Fibroblast of gingiva (primary cell): ENCODE measurements at regions not wholly inside any gene's neighbourhood (a gene's known extent, or its start where the extent isn't known, plus 50 kb on each side); places are given as distances from the start of the nearest gene placed in this dataset.

Source experiments
- DNase-seq: peaks from one replicate; pipeline ENCODE4 v3.0.0-alpha.2; 2011; ENCODE audit warnings: low read depth

DNA sequence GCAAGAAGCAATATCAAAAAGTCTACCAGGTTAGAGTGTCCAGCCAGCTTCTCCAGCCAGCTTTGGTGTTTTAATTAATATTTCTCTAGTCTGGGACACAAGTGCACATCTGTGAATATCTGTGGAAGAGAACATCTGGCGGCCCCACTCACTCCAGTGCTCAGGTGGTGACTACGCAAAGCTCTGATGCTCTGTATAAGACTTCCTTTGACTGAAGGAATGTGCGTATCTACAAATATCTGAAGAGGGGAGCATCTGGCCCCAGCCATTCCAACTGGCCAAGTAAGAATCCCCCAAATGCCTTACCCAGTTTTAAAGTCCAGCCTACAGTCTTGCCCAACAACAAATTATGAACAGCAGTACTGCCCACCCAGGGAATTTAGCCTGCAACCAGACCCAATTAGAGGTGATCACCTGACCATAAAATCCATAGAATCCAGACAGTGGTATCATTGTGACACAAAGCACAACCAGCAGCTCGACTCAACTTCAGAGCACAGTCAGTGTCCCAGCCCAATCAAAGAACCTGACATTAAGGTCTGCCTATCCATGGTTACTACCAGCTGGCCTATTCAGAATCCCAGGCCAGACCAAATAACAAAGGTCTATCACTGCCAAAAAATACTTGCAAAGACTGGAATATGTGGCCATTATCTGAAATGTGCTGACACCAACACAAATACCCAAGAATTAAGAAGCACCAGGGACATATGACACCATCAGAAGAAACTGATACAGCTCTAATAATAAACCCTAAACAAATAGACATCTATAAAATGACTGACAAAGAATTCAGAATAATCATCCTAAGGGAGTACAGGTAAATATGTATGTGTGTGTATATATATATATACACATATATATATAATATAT, 76.1 kb upstream of the MANEA start:
- no peak for DNase-seq

DNA sequence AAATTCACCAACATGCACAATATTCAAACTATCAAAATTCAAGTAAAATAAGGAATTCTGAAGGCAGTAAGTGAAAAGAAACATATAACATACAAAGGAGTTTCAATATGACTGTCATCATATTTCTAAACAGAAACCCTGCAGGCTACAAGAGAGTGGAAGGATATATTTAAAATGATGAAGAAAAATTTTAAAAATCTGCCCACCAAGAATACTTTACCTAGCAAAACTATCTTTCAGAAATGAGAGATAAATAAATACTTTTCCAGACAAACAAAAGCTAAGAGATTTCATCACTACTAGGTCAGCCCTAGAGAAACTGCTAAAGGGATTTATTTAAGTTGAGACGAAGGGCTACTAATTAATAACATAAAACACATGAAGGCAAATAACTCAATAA, 73.8 kb upstream of the MANEA start:
- DNase-seq, result no peak

DNA sequence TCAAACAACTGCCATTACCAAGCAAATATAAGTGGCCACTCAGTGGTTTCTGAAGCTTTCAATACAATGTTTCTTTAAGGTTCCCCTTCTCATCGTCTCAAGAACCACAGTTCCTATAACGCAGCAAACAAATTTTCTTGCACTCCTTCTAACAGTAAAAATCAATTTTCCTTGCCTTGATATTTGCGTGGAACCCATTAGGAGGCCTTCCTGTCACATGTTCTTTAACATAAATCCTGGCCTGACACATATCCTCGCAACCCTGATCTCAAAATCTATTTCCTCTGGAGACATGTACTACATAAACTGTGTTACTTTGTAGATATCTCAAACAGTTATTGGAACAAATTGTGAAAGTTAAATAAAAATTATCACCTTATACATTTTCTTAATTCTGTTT, 65.9 kb upstream of the MANEA start:
- DNase-seq, result no peak

DNA sequence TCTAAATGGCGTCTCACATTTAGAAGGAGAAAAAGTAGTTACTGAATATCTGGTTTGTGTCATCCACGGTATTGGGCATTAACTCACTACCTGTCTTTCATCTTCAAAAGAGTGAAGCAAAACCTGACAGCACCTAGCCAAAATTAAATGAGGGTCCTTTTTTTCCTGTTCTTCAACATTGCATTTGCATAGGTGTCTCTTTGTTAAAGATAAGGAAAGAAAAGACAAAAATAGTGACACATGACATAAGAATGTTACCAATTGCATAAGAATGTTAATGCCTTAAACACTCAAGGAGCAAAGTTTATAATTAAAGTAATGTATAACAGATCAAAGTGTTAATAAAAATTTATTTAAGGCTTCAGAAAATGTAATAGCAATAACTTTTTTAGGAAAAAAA, 61.4 kb upstream of the MANEA start:
- DNase-seq, result no peak

DNA sequence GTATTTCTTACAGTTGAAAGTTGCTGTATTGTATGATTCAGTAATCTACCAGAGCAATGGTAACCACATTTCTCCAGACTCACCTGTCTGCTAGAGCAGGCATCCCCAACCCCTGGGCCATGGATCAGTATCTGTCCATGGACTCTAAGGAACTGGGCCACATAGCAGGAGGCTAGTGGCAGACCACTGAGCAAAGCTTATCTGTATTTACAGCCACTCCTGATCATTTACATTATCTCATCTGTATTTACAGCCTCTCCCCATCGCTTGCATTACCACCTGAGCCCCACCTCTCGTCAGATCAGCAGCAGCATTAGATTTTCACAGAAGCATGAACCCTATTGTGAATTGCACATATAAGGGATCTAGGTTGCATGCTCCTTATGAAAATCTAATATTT, 60.3 kb upstream of the MANEA start:
- no peak for DNase-seq

DNA sequence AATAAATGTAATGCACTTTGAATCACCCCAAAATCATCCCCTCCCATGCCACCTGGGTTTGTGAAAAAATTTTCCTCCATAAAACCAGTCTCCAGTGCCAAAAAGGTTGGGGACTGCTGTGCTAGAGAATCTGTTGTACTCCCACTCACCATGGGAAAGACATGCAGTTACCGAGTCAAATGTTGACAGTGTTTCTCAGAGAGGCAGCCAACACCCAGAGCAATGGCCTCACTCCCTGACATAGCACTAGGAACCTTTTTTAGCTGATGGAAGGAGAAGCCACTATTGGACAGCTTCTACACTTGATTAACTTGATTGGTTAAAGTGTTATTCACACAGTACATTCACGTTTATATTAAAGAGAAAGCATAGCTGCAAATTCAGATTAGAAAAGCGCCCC, 59.8 kb upstream of the MANEA start:
- DNase-seq, result no peak

DNA sequence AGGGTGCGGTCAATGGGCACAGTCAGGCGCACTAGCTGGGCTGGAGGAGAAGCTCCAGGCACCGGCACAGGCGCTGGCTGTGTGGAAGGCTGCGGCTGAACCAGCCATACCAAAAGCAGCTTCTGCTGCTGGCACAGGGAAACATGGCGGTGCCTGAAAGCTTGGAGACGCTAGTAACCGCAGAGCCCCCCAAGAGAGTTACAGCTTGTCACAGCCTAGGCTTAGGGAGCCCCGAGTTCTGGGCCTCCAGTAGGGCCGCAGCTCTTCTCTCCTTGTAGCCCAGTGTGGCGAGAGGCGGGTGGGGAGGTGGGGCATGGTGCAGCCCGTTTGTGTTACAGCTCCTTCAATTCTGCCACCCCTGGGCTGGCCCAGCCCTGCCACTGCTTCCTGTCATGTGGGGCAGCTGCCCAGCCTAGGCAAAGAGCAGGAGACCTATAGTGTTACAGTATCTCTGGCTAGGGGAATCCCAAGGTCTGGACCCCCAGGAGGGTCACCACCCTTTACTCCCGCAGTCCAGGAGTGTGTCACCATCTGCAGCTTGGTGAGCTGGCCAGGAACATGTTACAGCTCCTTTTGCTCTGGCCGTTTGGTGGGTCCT, 58.6 kb upstream of the MANEA start:
- no peak for DNase-seq

DNA sequence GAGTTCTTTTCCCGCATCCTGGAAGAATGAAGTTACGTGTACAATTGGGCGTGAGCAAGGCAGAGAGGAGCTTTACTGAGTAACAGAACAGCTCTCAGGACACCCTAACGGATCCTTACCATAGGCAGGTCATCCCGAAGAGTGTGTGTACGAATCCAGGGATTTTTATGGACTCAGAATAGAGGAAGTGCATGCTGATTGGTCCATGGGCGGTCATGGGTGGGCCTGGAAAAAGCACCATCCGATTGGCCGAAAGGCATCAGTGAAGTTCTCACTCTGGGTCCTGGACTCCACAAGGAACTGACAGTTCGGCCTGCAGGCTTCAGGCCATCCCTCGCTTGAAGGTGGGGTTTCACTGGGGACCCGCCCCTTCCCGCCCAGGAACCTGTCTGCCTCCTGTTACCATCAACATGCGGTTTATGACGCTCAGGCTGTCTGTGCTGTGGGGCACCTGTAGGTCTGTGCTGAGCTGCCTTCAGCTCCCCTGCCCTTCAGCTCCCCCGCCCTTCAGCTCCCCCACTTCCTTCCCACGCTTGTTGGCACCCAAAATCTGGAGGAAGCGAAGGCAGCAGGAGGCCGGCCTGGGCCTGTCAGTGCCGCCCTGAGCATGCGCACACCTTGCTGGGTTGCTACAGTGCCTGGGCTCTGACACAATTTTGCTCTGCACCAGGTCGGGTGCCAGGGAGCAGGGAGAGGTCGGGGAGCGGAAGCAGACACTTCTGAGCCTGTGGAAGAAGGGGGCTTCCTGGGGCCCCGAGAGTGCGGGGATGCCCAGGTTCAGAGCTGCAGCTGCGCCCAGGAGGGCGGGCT, 57.9 kb upstream of the MANEA start:
- no peak for DNase-seq

DNA sequence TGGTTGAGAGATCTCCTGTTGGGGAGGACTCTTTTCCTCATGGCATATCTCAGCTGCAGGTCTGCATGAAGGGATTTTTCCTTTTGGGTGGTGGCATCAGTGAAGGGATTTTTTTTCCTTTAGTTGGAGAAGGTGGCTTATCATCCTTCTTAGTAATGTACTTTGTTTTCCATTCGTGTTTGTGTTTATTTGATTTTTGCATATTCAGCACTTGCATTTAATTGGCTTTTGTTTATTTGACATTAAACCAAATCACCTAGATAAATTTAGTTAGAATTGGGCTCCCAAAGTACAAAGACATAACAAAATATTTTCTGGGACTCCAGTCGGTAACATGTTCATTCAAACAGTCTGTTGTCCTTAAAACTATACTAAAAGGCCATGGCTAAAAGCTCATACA, 56.2 kb upstream of the MANEA start:
- no peak for DNase-seq
